HG02678 (cell line): ENCODE measurements at regions not wholly inside any gene's neighbourhood (a gene's known extent, or its start where the extent isn't known, plus 50 kb on each side); places are given as distances from the start of the nearest gene placed in this dataset.

Source experiments
- ATAC-seq: cut with Tn5 transposase; IDR thresholded peaks from one replicate; pipeline ENCODE4 v1.9.1; 2021; ENCODE audit warnings: mild to moderate bottlenecking, moderate library complexity; ENCODE audit not compliant: unreplicated experiment

DNA sequence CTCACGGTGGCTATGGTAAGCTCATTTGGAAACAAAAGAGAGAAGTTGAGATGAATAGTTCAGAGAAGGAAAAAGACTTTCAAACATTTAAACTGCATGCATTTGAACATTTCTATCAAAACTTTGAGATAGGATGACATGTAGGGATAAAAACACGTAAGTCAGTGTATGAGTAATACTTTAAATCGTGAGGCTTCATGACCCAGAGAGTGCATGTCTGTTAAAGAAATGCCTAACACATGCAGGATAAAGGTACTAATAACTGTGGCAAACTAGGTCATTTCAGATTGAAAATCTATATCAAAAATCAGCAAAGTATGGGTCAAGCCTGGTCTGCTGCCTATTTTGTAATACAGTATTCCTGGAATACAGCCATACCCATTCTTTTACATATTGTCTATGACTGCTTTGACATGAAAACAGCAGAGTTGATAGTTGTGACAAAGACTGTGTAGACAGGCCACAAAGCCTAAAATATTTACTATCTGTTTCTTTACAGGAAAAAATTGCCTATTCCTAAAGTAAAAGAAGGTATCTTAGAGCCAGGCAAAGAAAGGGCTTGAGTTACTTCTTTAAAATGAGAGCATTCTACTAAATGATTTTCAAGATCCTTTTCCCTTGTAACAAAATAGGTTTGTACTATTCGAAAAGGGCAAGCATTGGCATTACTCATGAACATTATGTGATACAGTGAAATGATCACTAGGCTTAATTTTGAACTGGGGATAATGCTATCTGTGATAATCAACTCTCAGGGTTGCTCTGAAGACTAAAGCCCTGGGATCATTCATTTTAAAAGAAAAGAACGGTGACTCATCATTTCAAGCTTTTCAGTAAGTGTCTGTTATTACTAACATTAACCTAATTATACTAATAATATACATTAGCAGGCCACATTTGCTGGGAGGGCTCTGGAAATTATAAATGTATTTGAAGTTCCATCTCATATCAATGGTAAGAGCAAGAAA is 185.9 kb downstream of the CRPPA start:
- ATAC-seq: no peak

- no peak for ATAC-seq
Measured at GRCh38 chr7:16234493-16235146, 186.7 kb downstream of the CRPPA start.

DNA sequence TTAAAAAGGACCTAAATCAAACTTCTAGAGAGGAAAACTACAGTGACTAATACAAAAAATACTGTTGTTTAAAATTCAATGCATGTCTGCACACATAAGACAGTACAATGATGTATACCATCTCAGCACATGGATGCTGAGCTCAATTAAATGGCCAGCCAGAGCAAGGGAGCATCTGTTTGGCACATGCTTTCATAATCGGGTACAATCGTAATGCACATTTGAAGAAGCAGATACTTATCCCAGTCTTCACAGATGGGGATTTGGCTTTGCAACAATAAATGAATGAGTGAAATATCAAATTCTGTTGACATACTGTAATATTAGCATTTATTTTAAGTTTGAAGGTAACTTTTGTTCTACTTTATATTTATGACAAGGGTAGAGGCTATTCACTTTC is 187.8 kb downstream of the CRPPA start:
- ATAC-seq: no peak

- ATAC-seq: no peak
Measured at GRCh38 chr7:16232273-16232672, 189.1 kb downstream of the CRPPA start.

- no peak for ATAC-seq
Measured at GRCh38 chr7:16223963-16224707, 197.2 kb downstream of the CRPPA start.

GRCh38 chr7:16212610-16213009 is 208.7 kb downstream of the CRPPA start:
- ATAC-seq: no peak

GRCh38 chr7:16212032-16212431 is 209.3 kb downstream of the CRPPA start:
- no peak for ATAC-seq

GRCh38 chr7:16211402-16211925 is 209.9 kb downstream of the CRPPA start:
- no peak for ATAC-seq

- no peak for ATAC-seq
Measured at GRCh38 chr7:16210171-16210570, 211.2 kb downstream of the CRPPA start.

- ATAC-seq: no peak
Measured at GRCh38 chr7:16207321-16207720, 214.0 kb downstream of the CRPPA start.

DNA sequence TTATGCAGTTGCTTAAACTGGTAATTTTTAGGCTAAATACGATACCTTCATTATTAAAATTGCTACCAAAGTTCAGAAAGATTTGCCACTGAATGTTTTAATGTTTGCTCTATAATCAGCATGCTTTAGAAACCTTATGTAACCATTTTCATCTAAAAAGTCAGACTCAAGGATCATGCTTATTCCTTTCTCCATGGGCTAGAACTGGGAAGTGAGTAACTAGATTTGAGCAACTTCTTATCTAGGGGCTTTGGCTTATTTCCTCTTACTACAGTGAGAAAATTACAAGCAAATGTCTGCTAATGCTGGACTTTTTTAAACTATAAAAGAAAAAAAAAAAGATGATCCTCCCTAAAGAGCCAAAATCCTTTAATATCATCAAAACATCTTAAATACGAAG is 215.9 kb downstream of the CRPPA start:
- no peak for ATAC-seq

DNA sequence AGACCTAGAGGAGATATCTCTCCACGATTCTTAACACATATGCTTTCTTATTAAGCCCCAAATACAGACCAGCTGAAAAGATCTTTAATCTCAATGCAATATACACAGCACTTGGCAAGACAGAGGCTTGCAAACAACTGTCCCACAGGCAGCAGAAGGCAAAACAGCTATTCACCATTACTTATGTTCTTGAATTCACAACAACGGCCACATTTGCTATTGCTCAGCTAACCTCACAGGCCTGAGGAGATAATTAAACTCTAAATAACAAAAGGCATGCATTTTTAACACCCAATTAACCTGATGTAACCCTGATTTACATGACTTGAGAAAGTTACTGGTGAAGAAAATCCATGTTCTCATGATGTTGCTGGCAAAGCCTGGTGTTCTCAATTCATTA is 216.4 kb downstream of the CRPPA start:
- ATAC-seq: no peak

GRCh38 chr7:16203065-16203464 is 218.3 kb downstream of the CRPPA start:
- ATAC-seq: no peak

- no peak for ATAC-seq
Measured at GRCh38 chr7:16202303-16202702, 219.0 kb downstream of the CRPPA start.

GRCh38 chr7:16200591-16200990 is 220.7 kb downstream of the CRPPA start:
- no peak for ATAC-seq

DNA sequence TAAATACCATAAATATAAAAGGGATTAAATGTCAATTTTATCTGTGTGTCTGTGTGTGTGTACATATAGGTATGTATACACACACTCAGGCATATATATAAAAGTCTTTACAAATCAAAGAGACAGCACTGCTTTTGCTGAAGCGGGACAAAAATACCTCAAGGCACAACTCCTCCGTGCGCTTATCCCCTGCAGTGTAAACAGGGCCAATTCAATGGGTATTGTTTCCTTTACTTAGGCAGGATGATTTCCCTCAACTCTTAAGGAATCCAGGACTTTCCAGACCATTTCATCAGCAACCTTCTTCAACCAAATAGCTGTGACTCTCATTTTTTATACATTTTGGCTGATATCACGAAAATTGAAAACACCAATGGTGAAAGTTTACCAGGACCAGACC is 227.7 kb downstream of the CRPPA start:
- ATAC-seq: no peak

DNA sequence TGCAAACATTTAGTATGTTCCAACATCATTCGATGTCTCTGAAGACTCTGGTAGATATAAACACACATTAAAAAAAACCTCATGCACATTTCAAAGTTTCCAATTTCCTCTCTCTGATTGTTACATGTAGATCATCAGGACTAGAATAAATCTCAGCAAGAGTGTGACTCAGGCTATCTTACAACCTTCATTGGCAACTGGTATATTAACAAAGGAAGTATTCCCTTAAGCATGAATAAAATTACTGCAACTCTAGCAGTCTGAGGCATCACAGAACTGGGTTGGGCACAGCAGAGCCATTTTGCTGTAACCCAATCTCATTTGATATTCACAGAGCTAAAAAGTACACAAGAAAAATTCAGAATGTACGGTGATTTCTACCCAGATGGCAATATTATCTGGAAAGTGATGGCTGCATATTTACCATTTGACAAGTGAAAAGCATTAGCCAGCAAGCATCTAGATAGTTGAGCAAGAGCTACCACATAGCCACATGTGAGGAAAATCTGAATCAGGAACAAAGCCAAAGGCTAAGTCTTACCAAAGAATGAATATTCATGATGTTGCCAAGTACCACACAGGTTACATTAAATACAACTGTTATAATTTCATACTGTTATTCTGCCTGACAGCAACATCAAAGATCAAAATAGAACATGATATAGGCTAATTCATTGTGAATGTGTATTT is 232.2 kb downstream of the CRPPA start:
- no peak for ATAC-seq

GRCh38 chr7:16187131-16187530 is 234.2 kb downstream of the CRPPA start:
- no peak for ATAC-seq

- ATAC-seq: no peak
Measured at GRCh38 chr7:16178585-16178984, 242.8 kb downstream of the CRPPA start.

DNA sequence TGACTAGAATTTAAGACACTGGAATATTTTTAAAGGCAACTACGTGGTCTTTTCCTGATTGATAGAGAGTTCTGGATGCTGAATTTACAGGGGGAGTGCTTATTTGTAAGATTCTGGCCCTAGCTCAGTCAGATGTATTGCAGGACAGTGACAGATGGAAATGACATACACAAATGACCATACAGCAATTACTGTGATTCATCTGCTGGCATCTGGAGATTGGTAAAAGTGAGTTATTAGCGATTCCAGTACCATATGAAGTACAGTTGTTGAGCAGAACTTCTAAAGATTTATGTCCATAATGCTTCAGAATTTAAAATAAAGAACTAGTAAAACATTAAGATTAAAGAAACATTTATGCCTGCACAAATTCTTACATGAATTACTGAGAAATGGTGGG is 243.2 kb downstream of the CRPPA start:
- no peak for ATAC-seq

- no peak for ATAC-seq
Measured at GRCh38 chr7:16174253-16174652, 247.1 kb downstream of the CRPPA start.
